ENCODE measurements at regions not wholly inside any gene's neighbourhood (a gene's known extent, or its start where the extent isn't known, plus 50 kb on each side); places are given as distances from the start of the nearest gene placed in this dataset.
A peak's percentile ranks its signal among the peaks of the same experiment; 100 is the strongest.
"Not testable (repeated sequence)": the region's sequence is repeated elsewhere in the genome, so short reads cannot be mapped to it uniquely, and the experiment has no call there.

DNA sequence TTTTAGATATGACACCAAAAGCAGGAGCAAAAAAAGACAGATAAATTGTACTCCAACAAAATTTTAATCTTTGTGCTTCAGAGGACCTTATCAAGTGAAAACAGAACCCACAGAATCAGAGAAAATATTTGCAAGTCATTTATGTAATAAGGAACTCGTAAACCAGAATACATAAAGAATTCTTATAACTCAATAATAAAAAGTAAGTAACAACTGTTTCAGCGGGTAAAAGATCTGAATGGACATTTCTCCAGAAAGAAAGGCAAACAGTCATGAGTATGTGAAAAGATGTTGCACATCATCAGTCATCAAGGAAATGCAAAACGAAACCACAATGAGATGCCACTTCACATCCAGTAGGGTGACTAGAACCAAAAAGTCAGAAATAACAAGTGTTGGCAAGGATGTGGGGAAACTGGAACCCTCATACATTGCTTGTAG lies 167.7 kb upstream of the KCTD7 start:
- TF ChIP-seq, protein P1, sequence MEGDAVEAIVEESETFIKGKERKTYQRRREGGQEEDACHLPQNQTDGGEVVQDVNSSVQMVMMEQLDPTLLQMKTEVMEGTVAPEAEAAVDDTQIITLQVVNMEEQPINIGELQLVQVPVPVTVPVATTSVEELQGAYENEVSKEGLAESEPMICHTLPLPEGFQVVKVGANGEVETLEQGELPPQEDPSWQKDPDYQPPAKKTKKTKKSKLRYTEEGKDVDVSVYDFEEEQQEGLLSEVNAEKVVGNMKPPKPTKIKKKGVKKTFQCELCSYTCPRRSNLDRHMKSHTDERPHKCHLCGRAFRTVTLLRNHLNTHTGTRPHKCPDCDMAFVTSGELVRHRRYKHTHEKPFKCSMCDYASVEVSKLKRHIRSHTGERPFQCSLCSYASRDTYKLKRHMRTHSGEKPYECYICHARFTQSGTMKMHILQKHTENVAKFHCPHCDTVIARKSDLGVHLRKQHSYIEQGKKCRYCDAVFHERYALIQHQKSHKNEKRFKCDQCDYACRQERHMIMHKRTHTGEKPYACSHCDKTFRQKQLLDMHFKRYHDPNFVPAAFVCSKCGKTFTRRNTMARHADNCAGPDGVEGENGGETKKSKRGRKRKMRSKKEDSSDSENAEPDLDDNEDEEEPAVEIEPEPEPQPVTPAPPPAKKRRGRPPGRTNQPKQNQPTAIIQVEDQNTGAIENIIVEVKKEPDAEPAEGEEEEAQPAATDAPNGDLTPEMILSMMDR (IDR thresholded peaks at IDR 0.05; ENCODE audit: low read depth, low read length) = no peak
- DNase-seq (ENCODE audit: low read depth in 2 of 2) = peak in 1 of 2 donors; percentile 22
- no peak overlapping the region for H3K4me3 ChIP-seq (replicated peaks in 1 of 2; ENCODE audit: low read depth in 2 of 2, low read length in 2 of 2)

DNA sequence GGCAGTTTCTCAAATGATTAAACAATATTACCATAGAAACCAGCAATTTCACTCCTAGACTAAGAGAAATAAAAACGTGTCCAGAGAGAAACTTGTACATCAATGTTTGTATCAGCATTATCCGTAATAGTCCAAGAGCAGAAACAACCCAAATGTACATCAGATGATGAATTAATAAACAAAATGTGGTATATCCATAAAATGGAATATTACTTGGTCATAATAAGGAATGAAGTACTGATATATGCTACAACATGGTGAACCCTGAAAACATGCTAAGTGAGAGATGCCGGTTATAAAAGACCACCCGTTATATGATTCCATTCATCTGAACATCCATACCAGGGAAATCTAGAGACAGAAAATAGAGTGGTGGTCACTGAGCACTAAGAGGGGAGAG lies 167.3 kb upstream of the KCTD7 start:
- not testable (repeated sequence) for H3K4me3 ChIP-seq (replicated peaks in 1 of 2; ENCODE audit: low read depth in 2 of 2, low read length in 2 of 2); DNase-seq (ENCODE audit: low read depth in 2 of 2)

DNA sequence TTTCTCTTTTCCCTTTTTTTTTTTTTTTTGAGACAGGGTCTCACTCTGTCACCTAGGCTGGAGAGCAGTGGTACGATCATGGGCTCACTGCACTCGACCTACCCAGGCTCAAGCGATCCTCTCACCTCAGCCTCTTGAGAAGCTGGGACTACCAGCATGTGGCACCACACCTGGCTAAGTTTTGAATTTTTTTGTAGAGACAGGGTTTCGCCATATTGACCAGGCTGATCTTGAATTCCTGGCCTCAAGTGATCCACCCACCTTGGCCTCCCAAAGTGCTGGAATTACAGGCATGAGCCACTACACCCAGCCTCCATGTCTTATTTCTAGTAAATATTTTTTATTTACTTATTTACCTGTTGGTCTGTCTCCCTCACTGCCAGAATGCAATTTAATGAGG lies 165.8 kb upstream of the KCTD7 start:
- not testable (repeated sequence) for DNase-seq (ENCODE audit: low read depth in 2 of 2); H3K4me3 ChIP-seq (replicated peaks in 1 of 2; ENCODE audit: low read depth in 2 of 2, low read length in 2 of 2)

DNA sequence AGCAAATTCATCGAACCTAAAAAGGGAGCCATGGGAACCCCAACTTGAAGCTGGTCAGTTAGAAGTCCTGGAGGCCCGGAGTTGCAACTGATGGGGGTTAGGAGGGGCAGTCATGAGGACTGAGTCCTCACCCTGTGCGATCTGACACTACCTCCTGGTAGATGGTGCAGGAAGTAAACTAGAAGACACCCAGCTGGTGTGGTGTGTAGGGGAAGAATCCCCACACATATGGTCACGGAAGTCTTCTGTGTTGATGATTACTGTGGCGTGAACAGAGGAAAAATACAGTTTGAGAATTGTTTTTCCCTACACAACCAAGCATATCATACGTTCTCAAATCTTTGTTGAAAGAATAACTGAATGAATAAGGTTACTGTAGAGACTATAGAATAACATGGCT lies 164.6 kb upstream of the KCTD7 start:
- TF ChIP-seq, protein P1 (IDR thresholded peaks at IDR 0.05; ENCODE audit: low read depth, low read length) = no peak
- DNase-seq (ENCODE audit: low read depth in 2 of 2) = no peak
- H3K4me3 ChIP-seq (replicated peaks in 1 of 2; ENCODE audit: low read depth in 2 of 2, low read length in 2 of 2) = no peak overlapping the region

DNA sequence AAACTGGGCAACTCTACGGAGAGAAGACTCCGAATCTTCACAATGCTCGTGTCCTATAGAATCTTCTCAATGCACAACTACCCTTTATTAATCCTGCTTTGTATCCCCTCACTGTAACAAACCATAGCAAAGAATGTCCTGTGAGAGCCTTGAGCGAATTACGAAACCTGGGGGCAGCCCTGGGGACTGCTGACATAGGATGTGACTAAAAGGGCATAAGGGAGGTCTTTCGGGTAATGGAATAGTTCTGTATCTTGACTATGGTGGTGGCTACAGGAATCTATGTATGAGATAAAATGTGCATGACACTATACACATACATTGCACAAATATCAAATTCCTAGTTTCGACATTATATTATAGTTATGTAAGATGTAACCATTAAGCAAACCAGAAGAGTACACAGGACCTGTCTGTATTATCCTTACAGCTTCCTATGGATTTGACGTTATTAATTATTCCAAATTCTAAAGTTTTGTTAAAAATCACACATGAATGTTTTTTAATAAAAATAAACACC lies 162.5 kb upstream of the KCTD7 start:
- TF ChIP-seq, protein P1 (IDR thresholded peaks at IDR 0.05; ENCODE audit: low read depth, low read length) = no peak
- DNase-seq (ENCODE audit: low read depth in 2 of 2) = no peak
- no peak overlapping the region for H3K4me3 ChIP-seq (replicated peaks in 1 of 2; ENCODE audit: low read depth in 2 of 2, low read length in 2 of 2)

DNA sequence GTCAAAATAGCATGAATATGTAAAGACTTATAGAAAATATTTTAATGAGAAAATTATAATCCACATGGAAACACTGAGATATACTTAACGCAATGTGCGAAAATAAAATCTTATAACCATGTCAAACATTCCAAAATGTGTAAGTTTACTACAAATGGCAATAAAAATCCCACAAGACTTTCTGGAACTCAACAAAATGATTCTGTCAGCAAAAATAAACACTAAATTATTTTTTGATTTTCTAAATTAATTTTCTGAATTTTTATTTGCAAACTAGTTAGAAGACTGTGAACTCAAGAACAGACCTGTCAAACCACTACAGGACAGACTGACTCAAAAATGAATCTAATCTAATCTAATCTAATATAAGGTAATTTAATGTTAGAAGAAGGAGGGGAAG lies 160.8 kb upstream of the KCTD7 start:
- no peak overlapping the region for H3K4me3 ChIP-seq (replicated peaks in 1 of 2; ENCODE audit: low read depth in 2 of 2, low read length in 2 of 2)
- no peak for DNase-seq (ENCODE audit: low read depth in 2 of 2)
- TF ChIP-seq, protein P1 (IDR thresholded peaks at IDR 0.05; ENCODE audit: low read depth, low read length) = no peak

DNA sequence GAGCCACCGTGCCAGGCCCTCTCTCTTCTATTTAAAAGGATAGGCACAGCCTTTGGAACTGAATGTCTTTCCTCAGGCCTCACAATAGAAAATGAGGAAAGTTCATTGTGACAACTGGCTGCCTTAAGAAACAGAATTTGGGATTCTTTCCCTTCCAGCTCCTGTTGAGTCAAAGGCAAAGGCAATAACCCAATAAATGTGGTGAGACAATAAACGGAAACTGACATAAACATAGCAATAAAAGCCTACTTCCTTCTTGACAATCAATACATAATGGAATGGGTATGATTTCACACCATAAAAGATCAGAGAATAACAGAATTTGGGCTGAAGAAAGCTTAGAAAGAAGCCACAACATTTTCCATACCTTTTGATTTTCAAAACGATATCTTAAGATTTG lies 155.6 kb upstream of the KCTD7 start:
- H3K4me3 ChIP-seq (replicated peaks in 1 of 2; ENCODE audit: low read depth in 2 of 2, low read length in 2 of 2); DNase-seq (ENCODE audit: low read depth in 2 of 2): not testable (repeated sequence)

DNA sequence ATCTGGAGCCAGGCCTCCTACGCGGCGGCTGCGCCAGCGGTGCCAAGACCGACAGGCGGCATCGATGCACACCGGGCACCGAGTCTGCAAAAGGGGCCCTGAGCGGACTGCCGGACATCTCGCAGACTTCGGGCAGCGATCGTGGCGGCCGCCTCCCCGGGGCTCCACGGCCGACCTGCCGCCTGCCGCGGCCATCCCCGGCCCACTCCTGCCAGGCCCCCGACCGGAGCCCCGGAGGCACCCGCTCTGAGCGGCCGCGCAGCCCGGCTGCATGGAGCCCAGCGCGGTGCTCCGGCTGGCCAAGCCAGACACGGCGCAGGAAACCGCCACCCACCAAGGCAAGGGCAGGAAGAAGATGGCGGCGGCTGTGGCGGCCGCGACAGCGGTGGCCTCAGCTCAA lies 154.2 kb upstream of the KCTD7 start:
- TF ChIP-seq, protein P1 (IDR thresholded peaks at IDR 0.05; ENCODE audit: low read depth, low read length) = no peak
- no peak overlapping the region for H3K4me3 ChIP-seq (replicated peaks in 1 of 2; ENCODE audit: low read depth in 2 of 2, low read length in 2 of 2)
- DNase-seq (ENCODE audit: low read depth in 2 of 2) = no peak

DNA sequence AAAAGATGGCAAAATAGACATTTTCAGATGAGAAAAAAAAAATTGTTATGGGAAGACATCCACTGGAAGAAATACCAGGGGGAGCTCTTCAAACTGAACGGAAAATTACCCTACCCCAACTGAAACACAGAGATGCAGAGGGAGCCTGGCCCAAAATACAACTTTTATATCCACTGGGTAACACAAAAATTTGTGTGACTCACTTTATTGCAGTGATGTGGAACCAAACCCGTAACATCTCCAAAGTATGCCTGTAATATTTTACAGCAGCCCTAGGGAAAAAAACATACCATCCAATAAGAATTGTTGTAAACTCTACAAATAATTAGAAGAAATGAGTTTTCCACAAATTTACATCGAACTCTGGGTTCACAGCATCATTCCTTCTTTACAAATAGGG lies 152.6 kb upstream of the KCTD7 start:
- not testable (repeated sequence) for H3K4me3 ChIP-seq (replicated peaks in 1 of 2; ENCODE audit: low read depth in 2 of 2, low read length in 2 of 2); DNase-seq (ENCODE audit: low read depth in 2 of 2)

DNA sequence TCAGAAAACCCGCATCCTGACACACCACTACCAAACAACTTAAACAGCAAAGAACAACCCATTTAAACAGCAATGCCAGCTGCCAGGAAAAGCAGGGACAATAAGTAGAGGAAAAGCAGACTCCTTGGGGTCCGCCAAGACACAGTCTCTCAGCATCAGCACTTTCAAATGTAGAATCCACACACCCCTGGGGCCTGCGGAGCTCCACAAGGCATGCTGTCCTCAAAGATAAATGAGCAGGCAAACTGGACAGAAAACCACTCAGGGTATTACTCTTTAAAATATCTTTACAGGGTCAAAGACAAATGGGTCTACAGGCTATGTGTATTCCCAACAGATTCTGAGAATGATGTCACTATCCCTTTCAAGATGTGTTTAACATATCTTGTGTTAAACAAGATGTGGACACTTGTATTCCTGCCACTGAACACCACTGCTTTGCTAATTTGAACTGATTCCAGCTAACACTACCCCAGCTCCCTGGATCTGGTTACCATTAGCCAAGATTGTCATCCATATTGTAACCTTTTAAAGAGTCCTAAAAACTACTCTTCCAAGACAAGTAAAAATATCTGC lies 150.8 kb upstream of the KCTD7 start:
- DNase-seq (ENCODE audit: low read depth in 2 of 2); H3K4me3 ChIP-seq (replicated peaks in 1 of 2; ENCODE audit: low read depth in 2 of 2, low read length in 2 of 2): not testable (repeated sequence)

DNA sequence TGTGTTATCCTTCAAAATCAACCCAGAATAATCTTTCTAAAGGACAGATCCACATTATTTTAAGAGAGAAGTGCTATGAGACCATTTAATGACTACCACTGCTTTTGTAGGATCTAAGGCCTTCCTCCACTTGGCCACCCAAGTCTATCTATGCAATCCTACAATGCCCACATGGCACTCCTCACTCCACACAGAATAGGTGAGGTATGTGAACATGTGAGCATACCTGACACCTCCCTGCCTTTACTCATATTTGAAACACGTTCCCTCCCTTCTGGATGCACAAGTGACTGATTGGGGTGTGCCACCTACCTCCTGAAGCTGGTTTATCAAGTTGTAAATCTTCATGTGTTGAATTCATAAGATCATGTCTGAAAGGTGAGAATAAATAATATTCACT lies 147.5 kb upstream of the KCTD7 start:
- DNase-seq (ENCODE audit: low read depth in 2 of 2); H3K4me3 ChIP-seq (replicated peaks in 1 of 2; ENCODE audit: low read depth in 2 of 2, low read length in 2 of 2): not testable (repeated sequence)

DNA sequence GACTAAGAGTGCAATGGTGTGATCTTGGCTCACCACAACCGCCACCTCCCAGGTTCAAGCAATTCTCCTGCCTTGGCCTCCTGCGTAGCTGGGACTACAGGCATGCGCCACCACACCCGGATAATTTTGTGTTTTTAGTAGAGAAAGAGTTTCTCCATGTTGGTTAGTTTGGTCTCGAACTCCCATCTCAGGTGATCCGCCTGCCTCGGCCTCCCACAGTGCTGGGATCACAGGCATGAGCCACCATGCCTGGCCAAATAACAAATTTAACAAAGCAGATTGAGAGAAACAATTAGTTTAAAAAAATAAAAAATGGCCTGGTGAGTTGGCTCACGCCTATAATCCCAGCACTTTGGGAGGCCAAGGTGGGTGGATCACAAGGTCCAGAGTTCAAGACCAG lies 139.6 kb upstream of the KCTD7 start:
- H3K4me3 ChIP-seq (replicated peaks in 1 of 2; ENCODE audit: low read depth in 2 of 2, low read length in 2 of 2); DNase-seq (ENCODE audit: low read depth in 2 of 2): not testable (repeated sequence)

DNA sequence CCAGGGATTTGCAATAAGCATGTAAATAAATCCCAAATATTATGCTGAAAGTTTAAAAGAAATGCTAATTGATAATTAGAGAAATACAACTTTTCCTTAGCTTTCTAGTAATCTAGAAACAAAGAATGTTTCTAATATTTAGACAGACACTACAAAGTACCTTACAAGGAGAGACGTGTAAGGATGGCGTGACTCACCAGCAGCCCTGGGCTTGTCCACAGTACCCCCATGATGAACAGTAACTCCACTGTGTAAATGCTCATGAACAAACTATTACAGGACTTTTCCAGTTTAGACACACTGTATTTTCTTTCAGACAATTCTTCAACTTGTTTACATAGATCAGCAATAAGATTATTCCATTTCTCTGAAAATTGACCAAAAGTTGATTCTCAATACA lies 138.9 kb upstream of the KCTD7 start:
- H3K4me3 ChIP-seq (replicated peaks in 1 of 2; ENCODE audit: low read depth in 2 of 2, low read length in 2 of 2); DNase-seq (ENCODE audit: low read depth in 2 of 2): not testable (repeated sequence)
